ENCODE measurements at regions not wholly inside any gene's neighbourhood (a gene's known extent, or its start where the extent isn't known, plus 50 kb on each side); places are given as distances from the start of the nearest gene placed in this dataset.

DNA sequence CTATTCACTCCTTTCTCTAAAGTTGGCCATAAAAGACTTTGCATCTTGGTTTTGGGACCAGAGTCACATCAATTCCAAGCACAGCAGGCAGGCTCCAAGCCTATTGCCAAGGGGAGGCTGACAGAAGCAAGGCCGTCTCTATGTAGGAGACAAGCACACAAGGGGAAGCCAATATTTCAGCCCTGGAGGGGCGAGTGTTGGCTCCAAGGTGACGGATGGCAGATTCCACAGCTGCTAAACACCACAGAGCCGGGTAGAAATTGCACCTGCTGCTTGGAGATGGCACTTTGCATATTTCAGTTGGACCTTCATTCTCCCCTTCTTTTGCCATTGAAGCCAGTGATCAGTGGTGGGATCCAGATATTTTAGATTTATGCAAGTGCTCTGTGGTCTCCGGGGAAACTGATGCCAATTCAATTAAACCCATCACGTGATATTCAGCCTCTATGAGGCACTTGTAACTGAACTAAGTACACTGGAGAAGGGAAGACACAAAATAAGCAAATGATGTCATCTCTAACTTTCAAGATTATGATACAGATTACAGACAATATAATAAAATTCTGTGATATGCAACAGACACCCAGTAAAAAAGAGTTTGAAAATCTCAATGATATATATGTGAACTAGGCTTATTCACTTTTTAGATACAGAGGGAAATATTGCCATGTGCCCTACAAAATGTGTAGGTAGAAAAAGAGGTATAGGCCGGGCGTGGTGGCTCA is 102.8 kb upstream of the GREM2 start:
- no peak for TF ChIP-seq POLR2A (IDR thresholded peaks at IDR 0.05)
- TF ChIP-seq, protein P1, sequence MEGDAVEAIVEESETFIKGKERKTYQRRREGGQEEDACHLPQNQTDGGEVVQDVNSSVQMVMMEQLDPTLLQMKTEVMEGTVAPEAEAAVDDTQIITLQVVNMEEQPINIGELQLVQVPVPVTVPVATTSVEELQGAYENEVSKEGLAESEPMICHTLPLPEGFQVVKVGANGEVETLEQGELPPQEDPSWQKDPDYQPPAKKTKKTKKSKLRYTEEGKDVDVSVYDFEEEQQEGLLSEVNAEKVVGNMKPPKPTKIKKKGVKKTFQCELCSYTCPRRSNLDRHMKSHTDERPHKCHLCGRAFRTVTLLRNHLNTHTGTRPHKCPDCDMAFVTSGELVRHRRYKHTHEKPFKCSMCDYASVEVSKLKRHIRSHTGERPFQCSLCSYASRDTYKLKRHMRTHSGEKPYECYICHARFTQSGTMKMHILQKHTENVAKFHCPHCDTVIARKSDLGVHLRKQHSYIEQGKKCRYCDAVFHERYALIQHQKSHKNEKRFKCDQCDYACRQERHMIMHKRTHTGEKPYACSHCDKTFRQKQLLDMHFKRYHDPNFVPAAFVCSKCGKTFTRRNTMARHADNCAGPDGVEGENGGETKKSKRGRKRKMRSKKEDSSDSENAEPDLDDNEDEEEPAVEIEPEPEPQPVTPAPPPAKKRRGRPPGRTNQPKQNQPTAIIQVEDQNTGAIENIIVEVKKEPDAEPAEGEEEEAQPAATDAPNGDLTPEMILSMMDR (IDR thresholded peaks at IDR 0.05), result no peak

Data from thyroid gland (tissue), 4 donors.